CD14-positive monocyte (primary cell): ENCODE measurements at regions not wholly inside any gene's neighbourhood (a gene's known extent, or its start where the extent isn't known, plus 50 kb on each side); places are given as distances from the start of the nearest gene placed in this dataset.

Experiments used
- DNase-seq, 3 donors: peaks; one replicate each; pipeline ENCODE4 v3.0.0-alpha.2; 2011 to 2022
- H2AFZ ChIP-seq: 2 replicates; pipeline ENCODE4 v1.6.0; 2012; ENCODE audit warnings: mild to moderate bottlenecking, low read depth, low read length, inconsistent platforms; ENCODE audit not compliant: insufficient read depth, poor library complexity, severe bottlenecking
- H3K27ac ChIP-seq, 2 donors: 1 replicate in 1 of 2; 2 replicates in 1 of 2; pipeline ENCODE4 v1.5.1; 2012 to 2013; ENCODE audit warnings: low read length in 2 of 2, control low read depth in 1 of 2, inconsistent platforms in 1 of 2, low read depth in 1 of 2, mild to moderate bottlenecking in 1 of 2
- H3K27me3 ChIP-seq, 2 donors: one replicate each; pipeline versions ENCODE4 v1.6.0 to v1.6.1; 2011 to 2013; ENCODE audit warnings: low read length in 2 of 2; ENCODE audit not compliant: control insufficient read depth in 2 of 2, insufficient read depth in 2 of 2
- H3K36me3 ChIP-seq, 2 donors: replicated peaks in 1 of 2; 1 replicate in 1 of 2; 2 replicates in 1 of 2; pipeline versions ENCODE4 v1.5.1 to v1.6.1; 2012 to 2013; ENCODE audit warnings: low read length in 2 of 2, control low read depth in 1 of 2, inconsistent platforms in 1 of 2, mild to moderate bottlenecking in 1 of 2; ENCODE audit not compliant: insufficient read depth in 2 of 2, control insufficient read depth in 1 of 2
- H3K4me1 ChIP-seq, 2 donors: 1 replicate in 1 of 2; 2 replicates in 1 of 2; pipeline versions ENCODE4 v1.5.1 to v1.6.1; 2012 to 2013; ENCODE audit warnings: low read length in 2 of 2, control low read depth in 1 of 2, inconsistent platforms in 1 of 2, mild to moderate bottlenecking in 1 of 2, moderate library complexity in 1 of 2; ENCODE audit not compliant: insufficient read depth in 2 of 2, control insufficient read depth in 1 of 2
- H3K4me2 ChIP-seq: replicated peaks from 2 replicates; pipeline ENCODE3; 2012; ENCODE audit warnings: low read length, moderate library complexity, mild to moderate bottlenecking; ENCODE audit not compliant: poor library complexity, severe bottlenecking; ENCODE audit errors: extremely low read depth
- H3K4me3 ChIP-seq, 3 experiments: fragments of 200-600 bp in 1 of 3; sonication (generic) in 1 of 3; replicated peaks in 1 of 3; 1 replicate in 2 of 3; 2 replicates in 1 of 3; pipeline ENCODE4 v1.5.1; 2011 to 2013; ENCODE audit warnings: low read length in 3 of 3, mild to moderate bottlenecking in 3 of 3, control low read depth in 2 of 3, low read depth in 2 of 3, inconsistent platforms in 1 of 3, moderate library complexity in 1 of 3
- H3K79me2 ChIP-seq: 2 replicates; pipeline ENCODE4 v1.6.0; 2012; ENCODE audit warnings: mild to moderate bottlenecking, control low read depth, inconsistent platforms, low read length, moderate library complexity; ENCODE audit not compliant: insufficient read depth
- H3K9ac ChIP-seq: 2 replicates; pipeline ENCODE4 v1.6.0; 2017; ENCODE audit warnings: low read length, mild to moderate bottlenecking; ENCODE audit not compliant: insufficient read depth, poor library complexity, severe bottlenecking
- H3K9me3 ChIP-seq, 2 donors: replicated peaks in 1 of 2; 1 replicate in 1 of 2; 2 replicates in 1 of 2; pipeline versions ENCODE4 v1.5.1 to v1.6.1; 2012 to 2013; ENCODE audit warnings: low read length in 2 of 2, control low read depth in 1 of 2; ENCODE audit not compliant: control insufficient read depth in 1 of 2, insufficient read depth in 1 of 2
- H4K20me1 ChIP-seq: 2 replicates; pipeline ENCODE4 v1.6.0; 2012; ENCODE audit warnings: mild to moderate bottlenecking, low read length, control low read depth, moderate library complexity; ENCODE audit not compliant: insufficient read depth
- H3K27ac Mint-ChIP-seq, 7 donors: one replicate each; pipeline ENCODE4 v1.8.0; 2020; ENCODE audit warnings: mild to moderate bottlenecking in 7 of 7, mixed read lengths in 7 of 7, moderate library complexity in 6 of 7, inconsistent platforms in 2 of 7
- H3K27me3 Mint-ChIP-seq, 3 donors: one replicate each; pipeline ENCODE4 v1.8.0; 2021 to 2022; ENCODE audit warnings: low read depth in 3 of 3, mild to moderate bottlenecking in 3 of 3, mixed read lengths in 3 of 3, moderate library complexity in 3 of 3, inconsistent platforms in 1 of 3
- H3K36me3 Mint-ChIP-seq, 2 donors: one replicate each; pipeline ENCODE4 v1.8.0; 2020; ENCODE audit warnings: mixed read lengths in 2 of 2, inconsistent platforms in 1 of 2, mild to moderate bottlenecking in 1 of 2
- H3K4me1 Mint-ChIP-seq: one replicate; pipeline ENCODE4 v1.8.0; 2020; ENCODE audit warnings: mild to moderate bottlenecking, mixed read lengths
- H3K4me3 Mint-ChIP-seq, 2 donors: one replicate each; pipeline ENCODE4 v1.8.0; 2020; ENCODE audit warnings: mild to moderate bottlenecking in 2 of 2, mixed read lengths in 2 of 2, moderate library complexity in 1 of 2
- H3K9me3 Mint-ChIP-seq, 7 donors: one replicate each; pipeline ENCODE4 v1.8.0; 2020 to 2022; ENCODE audit warnings: mixed read lengths in 7 of 7, mild to moderate bottlenecking in 6 of 7, moderate library complexity in 6 of 7, inconsistent platforms in 2 of 7
- CTCF ChIP-seq: fragments of 200-600 bp; IDR thresholded peaks from one replicate; pipeline ENCODE4 v1.8.0; 2022; ENCODE audit warnings: antibody characterized with exemption, mild to moderate bottlenecking
- WGBS: methylation state at CpG from one replicate; pipeline ENCODE4 v1.1.5; 2013; ENCODE audit warnings: missing lambda C conversion rate; ENCODE audit not compliant: insufficient coverage; 5-methylcytosine and 5-hydroxymethylcytosine counted together
- intact Hi-C, 2 donors: fragments of 100-400 bp; cut with micrococcal nuclease; formaldehyde crosslinking; loops; one replicate each; pipeline versions ENCODE4 v1.15.0 to v1.15.1; 2023

- no peaks in the 10 kb centered on the region for H4K20me1 ChIP-seq
- no peak overlapping the region for H3K4me2 ChIP-seq
- H3K79me2 ChIP-seq: no peaks in the 10 kb centered on the region
- H3K27ac ChIP-seq: no peak overlapping the region
- H3K27me3 ChIP-seq: no peaks in the 10 kb centered on the region
- H3K4me3 ChIP-seq: no peak overlapping the region
- H3K9me3 ChIP-seq: no peaks in the 10 kb centered on the region
- Mint-ChIP-seq H3K4me1 (no peaks in the 10 kb centered on the region), H3K4me3 (no peak overlapping the region), H3K9me3 (peaks cover 0 to 9% (median 0%) of the 10 kb centered on the region in 7 donors), H3K27me3 (peaks cover 3 to 6% (median 6%) of the 10 kb centered on the region in 3 donors), H3K36me3 (no peaks in the 10 kb centered on the region), H3K27ac (no peak overlapping the region)
- H3K36me3 ChIP-seq: no peaks in the 10 kb centered on the region
- no peak overlapping the region for H2AFZ ChIP-seq
- 68% methylated on average over 16 of the region's 16 CpGs for WGBS
- no peak for TF ChIP-seq CTCF
- no peak for DNase-seq
- intact Hi-C loops: no loop called here
- H3K4me1 ChIP-seq: no peaks in the 10 kb centered on the region
- H3K9ac ChIP-seq: no peak overlapping the region
These were observed 1479.2 kb downstream of the TBC1D22A start for GRCh38 chr22:48241658-48242057.

- no peaks in the 10 kb centered on the region for H3K79me2 ChIP-seq
- no peak for TF ChIP-seq CTCF
- no peak overlapping the region for H3K4me3 Mint-ChIP-seq
- H3K36me3 ChIP-seq: no peaks in the 10 kb centered on the region
- H3K27me3 ChIP-seq: no peaks in the 10 kb centered on the region
- H3K9ac ChIP-seq: no peak overlapping the region
- no peak overlapping the region for H3K27ac ChIP-seq
- no peak overlapping the region for H2AFZ ChIP-seq
- WGBS: 88% methylated on average over 5 of the region's 8 CpGs
- no peaks in the 10 kb centered on the region for H4K20me1 ChIP-seq
- H3K4me1 ChIP-seq: no peaks in the 10 kb centered on the region
- H3K36me3 Mint-ChIP-seq: no peaks in the 10 kb centered on the region
- H3K4me3 ChIP-seq: no peak overlapping the region
- no peak for DNase-seq
- no peaks in the 10 kb centered on the region for H3K4me1 Mint-ChIP-seq
- no peak overlapping the region for H3K4me2 ChIP-seq
- H3K27me3 Mint-ChIP-seq: peaks cover 3 to 6% (median 6%) of the 10 kb centered on the region in 3 donors
- no peak overlapping the region for H3K27ac Mint-ChIP-seq
- peaks cover 0 to 9% (median 0%) of the 10 kb centered on the region in 7 donors for H3K9me3 Mint-ChIP-seq
- intact Hi-C loops: no loop called here
- no peaks in the 10 kb centered on the region for H3K9me3 ChIP-seq
These were observed 1478.4 kb downstream of the TBC1D22A start for GRCh38 chr22:48240935-48241230.
